Peyer's patch (tissue), 4 donors: ENCODE measurements at regions not wholly inside any gene's neighbourhood (a gene's known extent, or its start where the extent isn't known, plus 50 kb on each side); places are given as distances from the start of the nearest gene placed in this dataset.

Source experiments
- CTCF ChIP-seq, 6 experiments: fragments of 450-650 bp in 4 of 6; fragments of 200-600 bp in 2 of 6; sonication (generic) in 1 of 6; IDR thresholded peaks; one replicate each; pipeline ENCODE4 v1.5.1; 2017 to 2019; ENCODE audit warnings: antibody characterized with exemption in 6 of 6, mild to moderate bottlenecking in 3 of 6, moderate library complexity in 1 of 6
- POLR2A ChIP-seq, 2 donors: fragments of 450-650 bp; IDR thresholded peaks; one replicate each; pipeline ENCODE4 v1.5.1; 2017; ENCODE audit warnings: antibody characterized with exemption in 2 of 2, mild to moderate bottlenecking in 2 of 2, moderate library complexity in 2 of 2

- TF ChIP-seq CTCF (IDR thresholded peaks at IDR 0.05) (no peak), POLR2A (IDR thresholded peaks at IDR 0.05) (no peak)
These were observed 458.7 kb downstream of the NAF1 start for GRCh38 chr4:162707962-162708361.
